Right lobe of liver (tissue), 4 donors: ENCODE measurements at regions not wholly inside any gene's neighbourhood (a gene's known extent, or its start where the extent isn't known, plus 50 kb on each side); places are given as distances from the start of the nearest gene placed in this dataset.

Experiments used
- CTCF ChIP-seq, 4 donors: fragments of 200-600 bp in 3 of 4; fragments of 450-650 bp in 1 of 4; IDR thresholded peaks; one replicate each; pipeline versions ENCODE4 v1.5.1 to v1.8.0; 2016 to 2022; ENCODE audit warnings: antibody characterized with exemption in 4 of 4, mild to moderate bottlenecking in 2 of 4
- POLR2A ChIP-seq: fragments of 450-650 bp; IDR thresholded peaks from one replicate; pipeline ENCODE4 v1.6.1; 2017; ENCODE audit warnings: antibody characterized with exemption, mild to moderate bottlenecking
- donor health status: DM: no; HTN: no; CAD: no.
- donor health status: DM: no; HTN: no; CAD: no.
- donor health status: DM: no; HTN: yes; CAD: no.

GRCh38 chr12:107558816-107559382, 126.7 kb upstream of the PWP1 start:
- TF ChIP-seq CTCF (IDR thresholded peaks at IDR 0.05) (no peak), POLR2A (no peak)
